ENCODE measurements at regions not wholly inside any gene's neighbourhood (a gene's known extent, or its start where the extent isn't known, plus 50 kb on each side); places are given as distances from the start of the nearest gene placed in this dataset.

- H3K27me3 ChIP-seq (ENCODE audit: control insufficient read depth in 2 of 2, insufficient read depth in 1 of 2, low read length in 1 of 2): peaks cover 6 to 33% of the 10 kb centered on the region in 2 donors
- 92% methylated on average over 11 of the region's 11 CpGs for WGBS
- no peak overlapping the region for H3K27ac ChIP-seq (ENCODE audit: low read depth in 1 of 2, low read length in 1 of 2)
- H3K4me3 ChIP-seq (ENCODE audit: low read length in 2 of 2): no peak overlapping the region
- H3K36me3 ChIP-seq (ENCODE audit: control insufficient read depth in 2 of 2, insufficient read depth in 2 of 2, low read length in 1 of 2): no peaks in the 10 kb centered on the region
- peaks cover 0 to 17% of the 10 kb centered on the region in 2 donors for H3K4me1 ChIP-seq (ENCODE audit: control insufficient read depth in 2 of 2, insufficient read depth in 2 of 2, low read length in 2 of 2)
- DNase-seq (ENCODE audit: low read depth in 6 of 9, low spot score in 9 of 9): no peak
- H3K9me3 ChIP-seq (ENCODE audit: control insufficient read depth in 2 of 2, insufficient read depth in 1 of 2, low read length in 1 of 2): no peaks in the 10 kb centered on the region
Measured at GRCh38 chr16:86879268-86879667, 300.9 kb downstream of the FOXL1 start.

GRCh38 chr16:86880316-86881117 lies 302.2 kb downstream of the FOXL1 start:
- H3K4me1 ChIP-seq (ENCODE audit: control insufficient read depth in 2 of 2, insufficient read depth in 2 of 2, low read length in 2 of 2): peaks cover 0 to 17% of the 10 kb centered on the region in 2 donors
- H3K4me3 ChIP-seq (ENCODE audit: low read length in 2 of 2): no peak overlapping the region
- no peak overlapping the region for H3K27ac ChIP-seq (ENCODE audit: low read depth in 1 of 2, low read length in 1 of 2)
- peaks cover 6 to 33% of the 10 kb centered on the region in 2 donors for H3K27me3 ChIP-seq (ENCODE audit: control insufficient read depth in 2 of 2, insufficient read depth in 1 of 2, low read length in 1 of 2)
- H3K36me3 ChIP-seq (ENCODE audit: control insufficient read depth in 2 of 2, insufficient read depth in 2 of 2, low read length in 1 of 2): no peaks in the 10 kb centered on the region
- H3K9me3 ChIP-seq (ENCODE audit: control insufficient read depth in 2 of 2, insufficient read depth in 1 of 2, low read length in 1 of 2): no peaks in the 10 kb centered on the region
- DNase-seq (ENCODE audit: low read depth in 6 of 9, low spot score in 9 of 9): no peak
- whole genome bisulfite sequencing: 93% methylated on average over 14 of the region's 14 CpGs

GRCh38 chr16:86881118-86881510 lies 302.8 kb downstream of the FOXL1 start:
- Histone ChIP-seq H3K27me3 (ENCODE audit: control insufficient read depth in 2 of 2, insufficient read depth in 1 of 2, low read length in 1 of 2) (peaks cover 6 to 33% of the 10 kb centered on the region in 2 donors), H3K4me3 (ENCODE audit: low read length in 2 of 2) (no peak overlapping the region), H3K9me3 (ENCODE audit: control insufficient read depth in 2 of 2, insufficient read depth in 1 of 2, low read length in 1 of 2) (no peaks in the 10 kb centered on the region), H3K27ac (ENCODE audit: low read depth in 1 of 2, low read length in 1 of 2) (no peak overlapping the region), H3K4me1 (ENCODE audit: control insufficient read depth in 2 of 2, insufficient read depth in 2 of 2, low read length in 2 of 2) (peaks cover 0 to 17% of the 10 kb centered on the region in 2 donors), H3K36me3 (ENCODE audit: control insufficient read depth in 2 of 2, insufficient read depth in 2 of 2, low read length in 1 of 2) (no peaks in the 10 kb centered on the region)
- DNase-seq (ENCODE audit: low read depth in 6 of 9, low spot score in 9 of 9): no peak
- 86% methylated on average over 12 of the region's 12 CpGs for WGBS

GRCh38 chr16:86881861-86882273 lies 303.5 kb downstream of the FOXL1 start:
- DNase-seq (ENCODE audit: low read depth in 6 of 9, low spot score in 9 of 9): peak in 1 of 9 donors; percentile 30
- WGBS: 88% methylated on average over 15 of the region's 15 CpGs
- Histone ChIP-seq H3K4me3 (ENCODE audit: low read length in 2 of 2) (no peak overlapping the region), H3K27ac (ENCODE audit: low read depth in 1 of 2, low read length in 1 of 2) (peak overlapping the region in 1 of 2 donors; percentile 55), H3K4me1 (ENCODE audit: control insufficient read depth in 2 of 2, insufficient read depth in 2 of 2, low read length in 2 of 2) (peaks cover 0 to 17% of the 10 kb centered on the region in 2 donors), H3K36me3 (ENCODE audit: control insufficient read depth in 2 of 2, insufficient read depth in 2 of 2, low read length in 1 of 2) (no peaks in the 10 kb centered on the region), H3K27me3 (ENCODE audit: control insufficient read depth in 2 of 2, insufficient read depth in 1 of 2, low read length in 1 of 2) (peaks cover 6 to 33% of the 10 kb centered on the region in 2 donors), H3K9me3 (ENCODE audit: control insufficient read depth in 2 of 2, insufficient read depth in 1 of 2, low read length in 1 of 2) (no peaks in the 10 kb centered on the region)

- DNase-seq (ENCODE audit: low read depth in 6 of 9, low spot score in 9 of 9): no peak
- Histone ChIP-seq H3K27me3 (ENCODE audit: control insufficient read depth in 2 of 2, insufficient read depth in 1 of 2, low read length in 1 of 2) (peaks cover 6 to 27% of the 10 kb centered on the region in 2 donors), H3K36me3 (ENCODE audit: control insufficient read depth in 2 of 2, insufficient read depth in 2 of 2, low read length in 1 of 2) (no peaks in the 10 kb centered on the region), H3K4me1 (ENCODE audit: control insufficient read depth in 2 of 2, insufficient read depth in 2 of 2, low read length in 2 of 2) (peaks cover 0 to 17% of the 10 kb centered on the region in 2 donors), H3K4me3 (ENCODE audit: low read length in 2 of 2) (no peak overlapping the region), H3K9me3 (ENCODE audit: control insufficient read depth in 2 of 2, insufficient read depth in 1 of 2, low read length in 1 of 2) (no peaks in the 10 kb centered on the region), H3K27ac (ENCODE audit: low read depth in 1 of 2, low read length in 1 of 2) (no peak overlapping the region)
- WGBS: 6% methylated on average over 6 of the region's 6 CpGs
Measured at GRCh38 chr16:86882586-86883280, 304.4 kb downstream of the FOXL1 start.

- DNase-seq (ENCODE audit: low read depth in 6 of 9, low spot score in 9 of 9): no peak
- Histone ChIP-seq H3K4me1 (ENCODE audit: control insufficient read depth in 2 of 2, insufficient read depth in 2 of 2, low read length in 2 of 2) (peaks cover 0 to 9% of the 10 kb centered on the region in 2 donors), H3K36me3 (ENCODE audit: control insufficient read depth in 2 of 2, insufficient read depth in 2 of 2, low read length in 1 of 2) (no peaks in the 10 kb centered on the region), H3K27me3 (ENCODE audit: control insufficient read depth in 2 of 2, insufficient read depth in 1 of 2, low read length in 1 of 2) (peaks cover 6 to 17% of the 10 kb centered on the region in 2 donors), H3K9me3 (ENCODE audit: control insufficient read depth in 2 of 2, insufficient read depth in 1 of 2, low read length in 1 of 2) (no peaks in the 10 kb centered on the region), H3K27ac (ENCODE audit: low read depth in 1 of 2, low read length in 1 of 2) (no peak overlapping the region), H3K4me3 (ENCODE audit: low read length in 2 of 2) (no peak overlapping the region)
- 88% methylated on average over 14 of the region's 14 CpGs for WGBS
Measured at GRCh38 chr16:86883583-86884389, 305.4 kb downstream of the FOXL1 start.

GRCh38 chr16:86884390-86884650 lies 306.0 kb downstream of the FOXL1 start:
- 89% methylated on average over 4 of the region's 4 CpGs for WGBS
- peaks cover 0 to 9% of the 10 kb centered on the region in 2 donors for H3K4me1 ChIP-seq (ENCODE audit: control insufficient read depth in 2 of 2, insufficient read depth in 2 of 2, low read length in 2 of 2)
- H3K27me3 ChIP-seq (ENCODE audit: control insufficient read depth in 2 of 2, insufficient read depth in 1 of 2, low read length in 1 of 2): peaks cover 3 to 12% of the 10 kb centered on the region in 2 donors
- H3K4me3 ChIP-seq (ENCODE audit: low read length in 2 of 2): no peak overlapping the region
- H3K9me3 ChIP-seq (ENCODE audit: control insufficient read depth in 2 of 2, insufficient read depth in 1 of 2, low read length in 1 of 2): no peaks in the 10 kb centered on the region
- no peaks in the 10 kb centered on the region for H3K36me3 ChIP-seq (ENCODE audit: control insufficient read depth in 2 of 2, insufficient read depth in 2 of 2, low read length in 1 of 2)
- H3K27ac ChIP-seq (ENCODE audit: low read depth in 1 of 2, low read length in 1 of 2): no peak overlapping the region
- DNase-seq (ENCODE audit: low read depth in 6 of 9, low spot score in 9 of 9): no peak

GRCh38 chr16:86885139-86885538 lies 306.8 kb downstream of the FOXL1 start:
- Histone ChIP-seq H3K27me3 (ENCODE audit: control insufficient read depth in 2 of 2, insufficient read depth in 1 of 2, low read length in 1 of 2) (peaks cover 2 to 7% of the 10 kb centered on the region in 2 donors), H3K27ac (ENCODE audit: low read depth in 1 of 2, low read length in 1 of 2) (no peak overlapping the region), H3K36me3 (ENCODE audit: control insufficient read depth in 2 of 2, insufficient read depth in 2 of 2, low read length in 1 of 2) (no peaks in the 10 kb centered on the region), H3K4me3 (ENCODE audit: low read length in 2 of 2) (no peak overlapping the region), H3K4me1 (ENCODE audit: control insufficient read depth in 2 of 2, insufficient read depth in 2 of 2, low read length in 2 of 2) (peaks cover 0 to 9% of the 10 kb centered on the region in 2 donors), H3K9me3 (ENCODE audit: control insufficient read depth in 2 of 2, insufficient read depth in 1 of 2, low read length in 1 of 2) (no peaks in the 10 kb centered on the region)
- 89% methylated on average over 6 of the region's 6 CpGs for WGBS
- no peak for DNase-seq (ENCODE audit: low read depth in 6 of 9, low spot score in 9 of 9)

- H3K9me3 ChIP-seq (ENCODE audit: control insufficient read depth in 2 of 2, insufficient read depth in 1 of 2, low read length in 1 of 2): no peaks in the 10 kb centered on the region
- no peak for DNase-seq (ENCODE audit: low read depth in 6 of 9, low spot score in 9 of 9)
- no peak overlapping the region for H3K4me3 ChIP-seq (ENCODE audit: low read length in 2 of 2)
- H3K36me3 ChIP-seq (ENCODE audit: control insufficient read depth in 2 of 2, insufficient read depth in 2 of 2, low read length in 1 of 2): no peaks in the 10 kb centered on the region
- H3K27me3 ChIP-seq (ENCODE audit: control insufficient read depth in 2 of 2, insufficient read depth in 1 of 2, low read length in 1 of 2): peaks cover 2% of the 10 kb centered on the region in 2 donors
- peaks cover 0 to 12% of the 10 kb centered on the region in 2 donors for H3K4me1 ChIP-seq (ENCODE audit: control insufficient read depth in 2 of 2, insufficient read depth in 2 of 2, low read length in 2 of 2)
- no peak overlapping the region for H3K27ac ChIP-seq (ENCODE audit: low read depth in 1 of 2, low read length in 1 of 2)
- 75% methylated on average over 1 of the region's 1 CpG for whole genome bisulfite sequencing
Measured at GRCh38 chr16:86886651-86887050, 308.3 kb downstream of the FOXL1 start.

Measured in thymus (tissue), 11 donors.